NCI-H187 treated with DMSO at 0.1 percent for 48 hours (cell line): ENCODE measurements at regions not wholly inside any gene's neighbourhood (a gene's known extent, or its start where the extent isn't known, plus 50 kb on each side); places are given as distances from the start of the nearest gene placed in this dataset.
"Not testable (repeated sequence)": the region's sequence is repeated elsewhere in the genome, so short reads cannot be mapped to it uniquely, and the experiment has no call there.

ENCODE experiments used
- DNase-seq: peaks from one replicate; lab custom pipeline; 2025; lab: John Stamatoyannopoulos, UW

- DNase-seq, result no peak
Observed at GRCh38 chr9:107789001-107789700, 299.6 kb upstream of the KLF4 start.

GRCh38 chr9:107786561-107786960, 297.0 kb upstream of the KLF4 start:
- no peak for DNase-seq

GRCh38 chr9:107784235-107784958, 294.8 kb upstream of the KLF4 start:
- no peak for DNase-seq

- DNase-seq, result no peak
Observed at GRCh38 chr9:107782789-107783188, 293.2 kb upstream of the KLF4 start.

GRCh38 chr9:107782381-107782780, 292.8 kb upstream of the KLF4 start:
- DNase-seq, result no peak

GRCh38 chr9:107780960-107781359, 291.4 kb upstream of the KLF4 start:
- no peak for DNase-seq

- no peak for DNase-seq
Observed at GRCh38 chr9:107779731-107780130, 290.2 kb upstream of the KLF4 start.

GRCh38 chr9:107778661-107779060, 289.1 kb upstream of the KLF4 start:
- DNase-seq, result no peak

GRCh38 chr9:107774099-107774498, 284.5 kb upstream of the KLF4 start:
- not testable (repeated sequence) for DNase-seq

GRCh38 chr9:107772988-107773387, 283.4 kb upstream of the KLF4 start:
- DNase-seq, result no peak

GRCh38 chr9:107770716-107771115, 281.1 kb upstream of the KLF4 start:
- no peak for DNase-seq

- DNase-seq, result no peak
Observed at GRCh38 chr9:107768224-107768623, 278.7 kb upstream of the KLF4 start.

GRCh38 chr9:107767711-107768110, 278.1 kb upstream of the KLF4 start:
- DNase-seq, result no peak

GRCh38 chr9:107763469-107763868, 273.9 kb upstream of the KLF4 start:
- DNase-seq, result not testable (repeated sequence)

- DNase-seq, result no peak
Observed at GRCh38 chr9:107761307-107761706, 271.7 kb upstream of the KLF4 start.

GRCh38 chr9:107760469-107761242, 271.1 kb upstream of the KLF4 start:
- no peak for DNase-seq

GRCh38 chr9:107759823-107760166, 270.2 kb upstream of the KLF4 start:
- DNase-seq, result no peak

- no peak for DNase-seq
Observed at GRCh38 chr9:107759009-107759822, 269.6 kb upstream of the KLF4 start.

- DNase-seq, result no peak
Observed at GRCh38 chr9:107756091-107756490, 266.5 kb upstream of the KLF4 start.

GRCh38 chr9:107755246-107755645, 265.7 kb upstream of the KLF4 start:
- DNase-seq, result no peak

- no peak for DNase-seq
Observed at GRCh38 chr9:107751567-107752210, 262.1 kb upstream of the KLF4 start.
